SH-SY5Y (cell line): ENCODE measurements at regions not wholly inside any gene's neighbourhood (a gene's known extent, or its start where the extent isn't known, plus 50 kb on each side); places are given as distances from the start of the nearest gene placed in this dataset.

Experiments used
- GATA2 ChIP-seq: IDR thresholded peaks from 2 replicates; pipeline ENCODE4 v1.6.1; 2011; ENCODE audit warnings: mild to moderate bottlenecking, low read depth, low read length
- GATA3 ChIP-seq: IDR thresholded peaks from 2 replicates; pipeline ENCODE4 v1.6.1; 2011; ENCODE audit warnings: low read depth, mild to moderate bottlenecking, low read length, moderate library complexity

GRCh38 chr18:42290318-42291307 lies 335.6 kb downstream of the PIK3C3 start:
- TF ChIP-seq GATA3 = no peak
- no peak for TF ChIP-seq GATA2
